ENCODE measurements at regions not wholly inside any gene's neighbourhood (a gene's known extent, or its start where the extent isn't known, plus 50 kb on each side); places are given as distances from the start of the nearest gene placed in this dataset.

DNA sequence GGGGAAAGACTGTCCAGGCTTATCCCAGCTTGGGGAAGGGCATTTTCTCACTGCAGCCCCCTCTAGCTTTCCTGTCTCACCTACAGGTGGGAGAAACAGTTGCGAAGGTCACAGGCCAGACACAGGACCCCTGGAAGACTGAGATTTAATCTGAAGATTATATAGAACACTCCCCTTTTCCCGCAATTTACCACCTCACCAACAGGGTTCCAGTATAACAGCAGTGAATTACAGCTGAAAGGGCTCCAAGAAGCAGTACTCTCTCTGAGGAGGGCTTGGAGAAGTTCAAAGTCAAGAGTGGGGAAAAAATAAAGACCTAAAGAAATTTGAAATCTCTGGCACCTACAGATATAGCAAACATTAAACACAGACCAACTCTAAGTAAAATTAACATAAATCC is 111.9 kb downstream of the ANKRD60 start:
- CTCF ChIA-PET = no interaction called here
- H3K4me3 ChIP-seq (ENCODE audit: low read length) = no peak overlapping the region
- 0 out of 2 replicates have a peak, but pooled peaks cover 4% of the 10 kb centered on the region for H3K9me3 ChIP-seq (ENCODE audit: low read length)
- H3K9ac ChIP-seq (ENCODE audit: low read length) = no peak overlapping the region
- no peaks in the 10 kb centered on the region for H3F3A ChIP-seq (ENCODE audit: low read length, unreplicated experiment)
- no peak overlapping the region for H3K27ac ChIP-seq (ENCODE audit: low read length)
- intact Hi-C loops (cut with micrococcal nuclease) = no loop called here
- no peak overlapping the region for H2AFZ ChIP-seq (ENCODE audit: low read length)
- H3K27me3 ChIP-seq (ENCODE audit: low read length) = no peaks in the 10 kb centered on the region
- no peak for DNase-seq
- H3K9me2 ChIP-seq (replicated peaks; ENCODE audit: low read length) = no peaks in the 10 kb centered on the region
- H3K36me3 ChIP-seq (ENCODE audit: low read depth, low read length) = no peaks in the 10 kb centered on the region
- no peaks in the 10 kb centered on the region for H4K20me1 ChIP-seq (ENCODE audit: low read length)
- H3K4me1 ChIP-seq (ENCODE audit: insufficient read depth, low read length) = peaks cover 20% of the 10 kb centered on the region
- no peak for ATAC-seq
- no TSS peak for BruUV-seq (replicated peaks)
- POLR2A ChIA-PET (ENCODE audit: unreplicated experiment) = no interaction called here
- H3K4me2 ChIP-seq (ENCODE audit: low read length) = no peak overlapping the region
- TF ChIP-seq, protein P1, sequence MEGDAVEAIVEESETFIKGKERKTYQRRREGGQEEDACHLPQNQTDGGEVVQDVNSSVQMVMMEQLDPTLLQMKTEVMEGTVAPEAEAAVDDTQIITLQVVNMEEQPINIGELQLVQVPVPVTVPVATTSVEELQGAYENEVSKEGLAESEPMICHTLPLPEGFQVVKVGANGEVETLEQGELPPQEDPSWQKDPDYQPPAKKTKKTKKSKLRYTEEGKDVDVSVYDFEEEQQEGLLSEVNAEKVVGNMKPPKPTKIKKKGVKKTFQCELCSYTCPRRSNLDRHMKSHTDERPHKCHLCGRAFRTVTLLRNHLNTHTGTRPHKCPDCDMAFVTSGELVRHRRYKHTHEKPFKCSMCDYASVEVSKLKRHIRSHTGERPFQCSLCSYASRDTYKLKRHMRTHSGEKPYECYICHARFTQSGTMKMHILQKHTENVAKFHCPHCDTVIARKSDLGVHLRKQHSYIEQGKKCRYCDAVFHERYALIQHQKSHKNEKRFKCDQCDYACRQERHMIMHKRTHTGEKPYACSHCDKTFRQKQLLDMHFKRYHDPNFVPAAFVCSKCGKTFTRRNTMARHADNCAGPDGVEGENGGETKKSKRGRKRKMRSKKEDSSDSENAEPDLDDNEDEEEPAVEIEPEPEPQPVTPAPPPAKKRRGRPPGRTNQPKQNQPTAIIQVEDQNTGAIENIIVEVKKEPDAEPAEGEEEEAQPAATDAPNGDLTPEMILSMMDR (conservative IDR thresholded peaks at IDR 0.05; ENCODE audit: low read depth, low read length) = no peak
- TF ChIP-seq EZH2 (IDR thresholded peaks at IDR 0.05; ENCODE audit: low read length, unreplicated experiment) (no peak), EZH2phosphoT487 (IDR thresholded peaks at IDR 0.05; ENCODE audit: borderline replicate concordance, low read length) (no peak)
- no peaks in the 10 kb centered on the region for H3K79me2 ChIP-seq (ENCODE audit: low read length)

DNA sequence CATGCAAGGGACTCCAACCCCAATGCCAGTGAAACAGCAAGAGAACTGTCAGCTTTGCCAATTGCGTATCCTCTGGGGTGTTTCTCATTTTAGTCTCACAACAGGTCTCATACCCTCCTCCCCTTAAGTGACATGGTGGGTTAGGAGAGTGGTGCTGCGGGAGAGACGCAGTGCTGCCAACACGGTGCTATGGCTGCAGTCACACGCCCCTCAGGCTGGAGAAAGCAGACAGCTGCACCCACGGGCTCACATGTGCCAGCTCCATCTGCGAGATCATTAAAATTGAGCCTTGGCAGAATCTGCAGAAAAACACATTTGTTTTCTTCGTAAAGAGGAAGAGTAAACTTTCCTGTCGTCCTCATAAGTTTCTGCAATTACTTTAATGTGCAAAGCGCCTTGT is 114.7 kb downstream of the ANKRD60 start:
- CTCF ChIA-PET = no interaction called here

More for the DNA sequence above, 114.7 kb downstream of the ANKRD60 start:
- no peak for ATAC-seq
- Histone ChIP-seq H3K27me3 (ENCODE audit: low read length) (no peaks in the 10 kb centered on the region), H4K20me1 (ENCODE audit: low read length) (no peaks in the 10 kb centered on the region), H3K9ac (ENCODE audit: low read length) (no peak overlapping the region), H3K79me2 (ENCODE audit: low read length) (no peaks in the 10 kb centered on the region), H2AFZ (ENCODE audit: low read length) (no peak overlapping the region), H3K27ac (ENCODE audit: low read length) (no peak overlapping the region), H3K36me3 (ENCODE audit: low read depth, low read length) (no peaks in the 10 kb centered on the region), H3K9me3 (ENCODE audit: low read length) (0 out of 2 replicates have a peak, but pooled peaks cover 4% of the 10 kb centered on the region), H3F3A (ENCODE audit: low read length, unreplicated experiment) (no peaks in the 10 kb centered on the region), H3K4me1 (ENCODE audit: insufficient read depth, low read length) (peaks cover 41% of the 10 kb centered on the region), H3K4me3 (ENCODE audit: low read length) (no peak overlapping the region), H3K4me2 (ENCODE audit: low read length) (no peak overlapping the region), H3K9me2 (replicated peaks; ENCODE audit: low read length) (no peaks in the 10 kb centered on the region)
- BruUV-seq (replicated peaks) = no TSS peak
- DNase-seq = no peak
- intact Hi-C loops (cut with micrococcal nuclease) = no loop called here
- TF ChIP-seq, protein P1 (conservative IDR thresholded peaks at IDR 0.05; ENCODE audit: low read depth, low read length) = no peak
- POLR2A ChIA-PET (ENCODE audit: unreplicated experiment) = interaction anchor here (0.6 kb wide), 1 partner anchor 14 kb away, joined by 5 read pairs; no protein-coding TSS in a partner anchor
